T47D (cell line): ENCODE measurements at regions not wholly inside any gene's neighbourhood (a gene's known extent, or its start where the extent isn't known, plus 50 kb on each side); places are given as distances from the start of the nearest gene placed in this dataset.
"Not testable (repeated sequence)": the region's sequence is repeated elsewhere in the genome, so short reads cannot be mapped to it uniquely, and the experiment has no call there.

ENCODE experiments used
- DNase-seq, 2 experiments: peaks; one replicate each; pipeline versions ENCODE4 v3.0.0 to v3.0.0-alpha.2; 2011 to 2012; ENCODE audit warnings: low read depth in 1 of 2, low spot score in 1 of 2
- JUND ChIP-seq: IDR thresholded peaks from 2 replicates; pipeline ENCODE4 v1.6.1; 2012; ENCODE audit warnings: low read depth
- in situ Hi-C: cut with HindIII; loops from 2 replicates; pipeline ENCODE4 v1.10.0; 2016; ENCODE audit warnings: low sequenced_read_pairs, low pct_unique_long_range_greater_than_20kb

DNA sequence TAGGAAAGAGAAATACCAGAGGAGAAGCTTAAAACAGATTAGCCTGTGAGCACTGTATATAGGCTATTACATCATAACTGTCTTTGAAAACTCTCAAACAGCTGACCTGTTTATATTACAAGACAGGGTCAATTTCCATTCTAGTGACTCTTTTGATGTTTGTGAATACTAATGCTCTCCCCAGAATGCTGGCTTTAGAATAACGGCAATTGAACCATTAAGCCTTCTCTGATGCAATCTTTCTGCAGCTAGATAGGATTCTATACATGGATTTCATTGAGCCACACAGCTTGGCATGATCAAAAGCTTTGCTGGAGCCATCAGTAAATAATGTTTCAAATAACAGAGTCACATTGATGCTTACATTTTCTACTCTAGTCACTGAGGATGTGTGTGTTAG, 122.7 kb upstream of the FAT3 start:
- no peak for DNase-seq
- no peak for TF ChIP-seq JUND

DNA sequence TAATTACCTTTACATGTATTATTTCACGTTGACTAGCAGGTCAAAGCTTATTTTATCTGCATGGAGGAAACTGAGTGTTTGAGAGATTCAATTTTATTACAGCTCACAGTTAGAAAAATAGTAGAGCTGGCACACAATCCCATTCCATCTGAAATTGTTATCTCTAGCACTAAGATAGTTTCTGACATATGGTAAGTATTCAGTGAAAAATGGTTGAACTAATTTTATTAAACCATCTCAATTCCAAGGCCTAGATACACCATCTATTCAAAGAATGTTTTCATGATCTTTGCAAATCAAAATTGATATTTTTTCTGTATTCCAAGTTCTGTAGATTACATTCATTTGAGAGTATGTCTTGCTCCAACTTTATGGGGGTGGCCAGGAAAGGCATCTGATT, 125.4 kb upstream of the FAT3 start:
- no peak for DNase-seq
- no peak for TF ChIP-seq JUND
- in situ Hi-C loops = no loop called here

More for the DNA sequence above, 122.7 kb upstream of the FAT3 start:
- in situ Hi-C loops = no loop called here

DNA sequence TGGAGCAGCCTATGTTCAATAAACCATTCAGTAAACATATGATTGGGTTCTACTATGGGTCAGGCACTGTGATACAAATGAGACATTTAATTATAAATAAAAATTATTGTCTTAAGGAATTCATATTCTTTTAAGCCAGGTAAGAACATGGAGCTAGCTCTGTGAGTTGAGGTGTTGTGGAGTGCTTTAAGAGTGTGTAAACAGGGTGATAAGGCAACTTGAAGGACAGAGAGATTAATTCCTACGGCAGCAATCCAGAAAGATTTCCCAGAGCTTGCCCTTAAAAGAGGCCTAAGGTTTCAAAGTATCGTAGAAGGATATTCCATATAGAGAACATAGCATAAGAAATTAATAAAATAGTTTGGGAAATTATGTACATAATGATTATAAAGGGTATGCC, 126.4 kb upstream of the FAT3 start:
- TF ChIP-seq JUND = no peak
- in situ Hi-C loops = no loop called here
- DNase-seq = no peak

DNA sequence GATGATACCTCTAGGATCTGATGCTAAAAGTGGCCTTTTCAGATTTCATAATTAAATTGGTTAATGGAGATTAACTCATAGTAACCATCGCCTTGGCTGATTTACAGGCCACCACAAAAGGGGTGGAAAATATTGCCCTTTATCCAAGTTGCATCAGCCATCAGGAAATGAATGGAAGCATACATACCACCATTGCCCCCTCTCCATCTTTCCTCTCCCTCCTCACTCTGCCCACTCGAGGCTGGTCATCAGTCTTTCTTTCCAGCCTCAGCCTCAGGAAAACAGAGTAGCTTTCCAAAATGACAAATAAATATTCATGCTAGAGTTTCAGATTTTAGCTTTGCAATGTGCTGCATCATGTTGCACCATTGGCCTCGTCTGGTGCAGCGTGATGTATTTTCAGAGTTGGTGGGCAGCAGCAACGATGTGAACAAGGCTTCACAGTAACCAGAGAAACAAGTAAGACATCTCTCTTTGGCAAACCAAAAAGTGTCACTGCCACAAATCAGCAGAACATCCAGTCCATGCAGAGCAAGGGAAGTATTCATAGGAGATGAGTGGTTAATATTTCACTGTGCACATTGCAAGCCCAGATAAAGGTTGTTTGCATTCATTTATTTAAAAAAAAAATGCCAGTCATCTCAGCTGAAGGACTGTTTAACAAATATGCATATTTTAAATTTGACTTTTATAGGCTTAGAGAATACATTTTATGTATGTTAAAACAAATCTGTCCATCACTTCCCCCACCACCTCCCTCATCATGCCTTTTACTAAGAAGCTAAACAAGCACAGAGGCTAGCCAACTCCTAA, 136.7 kb upstream of the FAT3 start:
- in situ Hi-C loops = no loop called here
- no peak for TF ChIP-seq JUND

DNA sequence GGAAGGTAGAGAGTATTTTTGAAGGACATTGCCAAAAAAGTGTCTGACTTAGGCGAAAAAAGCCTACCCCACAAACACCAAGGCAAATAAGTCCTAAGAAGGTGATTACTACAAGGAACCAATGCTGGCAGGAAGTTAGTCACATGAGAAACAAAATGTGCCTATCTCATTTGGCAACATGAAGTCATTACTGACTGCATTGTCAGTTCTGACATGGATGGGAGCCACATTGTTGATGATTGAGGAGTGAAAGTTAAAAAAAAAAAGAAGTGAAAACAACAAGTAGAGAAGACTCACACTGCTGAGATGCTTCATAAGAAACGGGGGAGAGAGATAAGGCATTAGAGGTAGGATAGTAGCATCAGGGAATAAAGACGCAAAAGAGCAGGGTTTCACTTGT, 141.5 kb upstream of the FAT3 start:
- DNase-seq = no peak
- in situ Hi-C loops = no loop called here
- TF ChIP-seq JUND = no peak

More for the DNA sequence above, 136.7 kb upstream of the FAT3 start:
- DNase-seq = no peak

DNA sequence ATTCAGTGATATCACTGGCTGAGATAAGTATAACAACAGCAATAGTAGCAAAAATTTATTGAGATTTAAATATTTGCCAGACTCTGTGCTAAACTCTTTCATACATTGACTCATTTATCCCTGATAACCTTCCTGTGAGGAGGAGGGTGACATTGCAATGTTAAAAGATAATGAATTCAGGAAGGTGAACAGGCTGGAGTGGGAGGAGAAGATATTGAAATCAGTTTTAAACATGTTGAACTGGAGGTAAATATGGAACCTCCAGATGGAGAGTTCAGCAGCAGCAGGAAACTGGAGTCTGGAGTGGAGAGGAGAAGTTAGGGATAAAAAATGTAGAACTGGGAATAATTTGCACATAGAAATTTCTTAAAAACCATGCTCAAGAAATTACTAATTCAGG, 142.0 kb upstream of the FAT3 start:
- DNase-seq = no peak
- no peak for TF ChIP-seq JUND
- in situ Hi-C loops = no loop called here

DNA sequence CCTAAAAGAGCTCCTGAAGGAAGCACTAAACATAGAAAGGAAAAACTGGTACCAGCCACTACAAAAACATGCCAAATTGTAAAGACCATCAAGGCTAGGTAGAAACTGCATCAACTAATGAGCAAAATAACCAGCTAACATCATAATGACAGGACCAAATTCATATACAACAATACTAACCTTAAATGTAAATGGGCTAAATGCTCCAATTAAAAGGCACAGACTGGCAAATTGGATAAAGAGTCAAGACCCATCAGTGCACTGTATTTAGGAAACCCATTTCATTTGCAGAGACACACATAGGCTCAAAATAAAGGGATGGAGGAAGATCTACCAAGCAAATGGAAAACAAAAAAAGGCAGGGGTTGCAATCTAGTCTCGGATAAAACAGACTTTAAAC, 150.1 kb upstream of the FAT3 start:
- DNase-seq, in situ Hi-C loops: not testable (repeated sequence)

DNA sequence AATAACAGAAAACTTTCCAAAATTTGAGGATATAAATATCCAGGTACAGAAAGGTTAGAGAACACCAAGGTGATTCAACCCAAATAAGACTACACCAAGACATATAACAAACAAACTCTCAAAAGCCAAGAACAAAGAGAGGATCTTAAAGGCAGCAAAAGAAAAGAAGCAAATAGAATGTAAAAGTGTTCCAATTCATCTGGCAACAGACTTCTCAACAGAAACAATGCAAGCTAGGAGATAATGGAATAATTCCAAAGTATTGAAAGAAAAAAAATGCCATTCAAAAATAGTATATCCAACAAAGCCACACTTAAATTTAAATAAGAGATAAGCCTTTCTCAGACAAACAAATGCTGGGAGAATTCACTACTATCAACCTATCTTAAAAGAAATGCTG, 153.0 kb upstream of the FAT3 start:
- DNase-seq = no peak
- in situ Hi-C loops = no loop called here
- no peak for TF ChIP-seq JUND

DNA sequence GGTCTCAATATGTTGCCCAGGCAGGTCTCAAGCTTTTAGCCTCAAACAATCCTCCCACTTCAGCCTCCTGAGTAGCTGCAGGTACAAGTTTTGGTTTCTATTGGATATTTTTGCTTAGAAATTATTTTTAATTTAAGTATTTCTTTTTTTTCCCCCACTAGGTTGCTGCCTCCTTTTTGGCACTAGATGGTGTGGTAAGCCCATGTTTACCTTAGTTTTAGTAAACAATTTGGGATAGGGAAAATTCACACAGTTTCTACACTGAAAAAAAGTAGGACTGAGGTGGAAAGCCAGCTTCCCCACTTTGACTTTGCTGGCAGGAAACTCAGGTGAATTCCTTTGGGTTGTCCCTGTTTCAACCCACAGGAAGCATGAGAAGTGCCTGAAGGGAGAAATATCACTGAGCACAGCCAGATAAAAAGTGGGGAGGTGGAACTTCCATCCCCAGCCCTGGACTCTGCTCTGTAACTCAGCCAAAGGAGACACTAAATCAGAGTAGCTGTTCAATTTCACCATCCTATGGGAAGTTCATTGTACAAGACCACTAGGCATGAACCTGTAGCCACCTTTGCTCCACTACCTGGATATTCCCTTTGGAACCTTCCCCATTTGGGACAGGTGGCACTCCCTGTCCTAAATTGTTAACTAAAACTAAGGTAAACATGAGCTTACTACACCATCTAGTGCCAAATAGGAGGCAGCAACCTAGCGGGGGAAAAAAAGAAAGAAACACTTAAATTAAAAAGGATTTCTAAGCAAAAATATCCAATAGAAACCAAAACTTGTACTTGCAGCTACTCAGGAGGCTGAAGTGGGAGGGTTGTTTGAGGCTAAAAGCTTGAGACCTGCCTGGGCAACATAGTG, 154.4 kb upstream of the FAT3 start:
- in situ Hi-C loops = no loop called here
- peak in 1 of 2 experiments; percentile 86 for DNase-seq
- TF ChIP-seq JUND = no peak

DNA sequence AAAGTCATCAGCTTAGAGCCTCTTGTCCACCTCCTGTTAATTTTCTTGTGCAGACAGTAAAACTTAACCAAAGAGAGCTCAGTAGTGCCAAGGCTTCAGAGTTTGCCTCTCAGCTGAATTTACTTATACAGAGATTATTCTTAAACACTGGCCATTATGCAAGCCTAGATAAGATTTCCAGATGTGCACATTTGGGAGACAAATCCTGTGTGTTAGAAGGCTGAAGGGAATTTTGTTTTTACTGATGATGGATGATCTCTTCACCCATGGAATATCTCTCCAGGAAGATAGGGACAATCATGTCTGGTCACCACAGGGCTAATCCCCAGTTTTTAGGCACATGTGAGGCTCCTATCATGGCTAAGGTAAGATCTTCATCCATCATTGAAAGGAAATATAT, 157.6 kb upstream of the FAT3 start:
- TF ChIP-seq JUND = no peak
- in situ Hi-C loops = no loop called here
- no peak for DNase-seq

DNA sequence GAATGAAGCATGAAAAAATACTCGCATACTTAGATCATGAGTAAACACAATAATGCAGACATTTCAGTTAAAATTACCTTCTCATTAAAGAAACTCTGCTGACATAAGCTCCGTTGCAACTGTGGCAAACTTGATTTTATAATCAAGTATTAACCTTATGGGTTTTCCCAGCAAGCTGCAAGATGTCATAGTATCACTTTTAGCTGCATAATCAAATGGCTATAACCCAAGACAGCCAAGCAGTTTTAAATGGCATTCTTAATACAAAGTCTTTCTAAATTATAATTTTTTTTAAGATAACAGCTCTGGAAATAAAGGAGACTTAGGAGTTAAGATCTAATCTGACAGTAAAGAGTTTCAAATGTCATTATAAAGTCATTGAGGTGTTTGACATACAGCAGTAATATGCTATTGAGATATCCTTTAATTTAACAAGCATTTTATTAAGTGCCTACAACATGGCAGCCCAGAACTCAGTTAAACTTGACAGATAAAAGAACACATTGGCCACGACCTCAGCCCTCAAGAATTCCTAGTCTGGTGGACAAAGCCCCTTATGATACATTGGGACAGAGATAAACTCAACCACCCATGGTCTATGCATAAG, 163.1 kb upstream of the FAT3 start:
- in situ Hi-C loops = no loop called here
- no peak for DNase-seq

DNA sequence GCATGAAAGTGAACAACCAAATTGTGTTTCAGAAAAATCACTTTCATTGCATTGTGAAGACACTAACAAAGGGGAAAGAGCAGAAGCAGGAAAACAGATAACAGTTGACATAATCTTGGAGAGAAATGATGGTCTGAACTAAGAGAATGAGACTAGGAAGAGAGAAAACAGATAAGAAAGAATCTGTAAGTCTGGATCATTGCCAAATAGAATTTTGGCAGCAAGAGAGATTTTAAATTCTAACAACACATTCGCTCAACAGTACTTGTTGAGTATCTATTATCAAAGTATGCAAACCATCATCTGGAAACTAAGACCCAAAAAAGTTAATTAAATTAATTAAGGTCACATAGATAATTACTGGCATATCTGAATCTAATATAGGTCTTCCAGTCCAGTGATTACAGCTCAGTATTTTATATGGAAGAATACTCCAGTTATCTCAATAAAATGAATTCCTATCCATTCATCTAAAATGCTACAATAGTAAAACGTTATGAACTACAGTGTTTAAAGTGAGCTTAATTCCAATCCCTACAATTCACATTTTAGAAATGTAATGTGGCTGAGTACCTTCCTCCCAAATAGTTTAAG, 166.7 kb upstream of the FAT3 start:
- no peak for DNase-seq
- TF ChIP-seq JUND = no peak
- in situ Hi-C loops = no loop called here

More for the DNA sequence above, 163.1 kb upstream of the FAT3 start:
- no peak for TF ChIP-seq JUND
